ENCODE measurements at regions not wholly inside any gene's neighbourhood (a gene's known extent, or its start where the extent isn't known, plus 50 kb on each side); places are given as distances from the start of the nearest gene placed in this dataset.

GRCh38 chr9:87127978-87128614 is 180.8 kb upstream of the GAS1 start:
- H2AFZ ChIP-seq, result no peak overlapping the region
- no peaks in the 10 kb centered on the region for H3K9me3 ChIP-seq (ENCODE audit: control insufficient read depth, low read length)
- no peak overlapping the region for H3K4me3 ChIP-seq (ENCODE audit: low read depth, low read length)
- no peaks in the 10 kb centered on the region for H3K27me3 ChIP-seq (ENCODE audit: control insufficient read depth, insufficient read depth, low read length)
- no peak overlapping the region for H3K9ac ChIP-seq
- TF ChIP-seq, protein P1, sequence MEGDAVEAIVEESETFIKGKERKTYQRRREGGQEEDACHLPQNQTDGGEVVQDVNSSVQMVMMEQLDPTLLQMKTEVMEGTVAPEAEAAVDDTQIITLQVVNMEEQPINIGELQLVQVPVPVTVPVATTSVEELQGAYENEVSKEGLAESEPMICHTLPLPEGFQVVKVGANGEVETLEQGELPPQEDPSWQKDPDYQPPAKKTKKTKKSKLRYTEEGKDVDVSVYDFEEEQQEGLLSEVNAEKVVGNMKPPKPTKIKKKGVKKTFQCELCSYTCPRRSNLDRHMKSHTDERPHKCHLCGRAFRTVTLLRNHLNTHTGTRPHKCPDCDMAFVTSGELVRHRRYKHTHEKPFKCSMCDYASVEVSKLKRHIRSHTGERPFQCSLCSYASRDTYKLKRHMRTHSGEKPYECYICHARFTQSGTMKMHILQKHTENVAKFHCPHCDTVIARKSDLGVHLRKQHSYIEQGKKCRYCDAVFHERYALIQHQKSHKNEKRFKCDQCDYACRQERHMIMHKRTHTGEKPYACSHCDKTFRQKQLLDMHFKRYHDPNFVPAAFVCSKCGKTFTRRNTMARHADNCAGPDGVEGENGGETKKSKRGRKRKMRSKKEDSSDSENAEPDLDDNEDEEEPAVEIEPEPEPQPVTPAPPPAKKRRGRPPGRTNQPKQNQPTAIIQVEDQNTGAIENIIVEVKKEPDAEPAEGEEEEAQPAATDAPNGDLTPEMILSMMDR (IDR thresholded peaks at IDR 0.05), result no peak
- no peak overlapping the region for H3K4me2 ChIP-seq (ENCODE audit: low read length)
- H3K4me1 ChIP-seq, result no peaks in the 10 kb centered on the region
- no peaks in the 10 kb centered on the region for H3K36me3 ChIP-seq (ENCODE audit: control insufficient read depth, insufficient read depth, low read length)
- H3K79me2 ChIP-seq, result no peaks in the 10 kb centered on the region
- H3K27ac ChIP-seq, result no peak overlapping the region

GRCh38 chr9:87128844-87129493 is 181.7 kb upstream of the GAS1 start:
- TF ChIP-seq, protein P1 (IDR thresholded peaks at IDR 0.05), result no peak
- Histone ChIP-seq H3K36me3 (ENCODE audit: control insufficient read depth, insufficient read depth, low read length) (no peaks in the 10 kb centered on the region), H3K79me2 (no peaks in the 10 kb centered on the region), H3K4me3 (ENCODE audit: low read depth, low read length) (no peak overlapping the region), H3K27ac (no peak overlapping the region), H3K4me2 (ENCODE audit: low read length) (no peak overlapping the region), H2AFZ (no peak overlapping the region), H3K9ac (no peak overlapping the region), H3K27me3 (ENCODE audit: control insufficient read depth, insufficient read depth, low read length) (no peaks in the 10 kb centered on the region), H3K9me3 (ENCODE audit: control insufficient read depth, low read length) (no peaks in the 10 kb centered on the region), H3K4me1 (no peaks in the 10 kb centered on the region)

DNA sequence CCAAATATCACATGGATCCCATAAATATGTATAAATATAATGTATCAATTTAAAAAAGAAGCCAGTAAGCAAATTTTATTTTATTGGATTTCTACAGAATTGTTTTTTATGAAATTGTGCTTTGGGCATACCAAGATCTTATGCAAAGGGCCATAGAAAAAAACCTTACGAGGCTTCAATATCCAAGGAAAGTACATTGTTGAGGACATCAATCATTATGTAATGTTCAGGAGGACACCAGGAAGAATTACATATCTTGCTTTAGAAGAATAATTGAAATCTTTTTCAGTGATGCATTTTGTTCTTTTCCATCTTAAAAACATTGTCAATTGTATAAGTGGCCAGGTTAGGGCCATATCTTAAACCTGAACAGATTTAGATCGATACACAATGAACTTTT is 187.8 kb upstream of the GAS1 start:
- H3K9me3 ChIP-seq (ENCODE audit: control insufficient read depth, low read length), result no peaks in the 10 kb centered on the region
- no peaks in the 10 kb centered on the region for H3K79me2 ChIP-seq
- no peak overlapping the region for H3K9ac ChIP-seq
- H3K4me2 ChIP-seq (ENCODE audit: low read length), result no peak overlapping the region
- TF ChIP-seq, protein P1 (IDR thresholded peaks at IDR 0.05), result no peak
- H3K4me3 ChIP-seq (ENCODE audit: low read depth, low read length), result no peak overlapping the region
- no peaks in the 10 kb centered on the region for H3K27me3 ChIP-seq (ENCODE audit: control insufficient read depth, insufficient read depth, low read length)
- no peaks in the 10 kb centered on the region for H3K36me3 ChIP-seq (ENCODE audit: control insufficient read depth, insufficient read depth, low read length)
- no peak overlapping the region for H2AFZ ChIP-seq
- no peaks in the 10 kb centered on the region for H3K4me1 ChIP-seq
- H3K27ac ChIP-seq, result no peak overlapping the region

DNA sequence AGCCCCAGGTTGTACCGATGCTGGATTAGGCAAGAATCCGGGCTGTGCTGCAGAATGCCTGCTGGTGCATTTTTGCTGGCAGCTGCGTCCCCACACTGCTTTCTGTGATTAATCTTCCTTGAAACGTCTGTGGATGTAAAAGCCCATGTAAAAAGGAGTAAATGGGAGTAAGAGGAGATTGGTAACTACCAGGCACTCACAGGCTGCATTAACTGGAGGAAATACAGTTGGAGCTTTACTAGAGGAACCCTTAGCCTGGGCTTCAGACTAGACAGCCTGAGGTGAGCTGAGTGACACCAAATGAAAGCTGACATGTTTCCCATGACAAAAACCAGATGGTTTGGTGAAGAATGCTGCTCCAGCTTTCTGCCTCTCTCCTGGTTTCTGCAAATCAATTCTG is 190.4 kb upstream of the GAS1 start:
- Histone ChIP-seq H3K79me2 (no peaks in the 10 kb centered on the region), H2AFZ (no peak overlapping the region), H3K27ac (no peak overlapping the region), H3K4me1 (no peaks in the 10 kb centered on the region), H3K36me3 (ENCODE audit: control insufficient read depth, insufficient read depth, low read length) (no peaks in the 10 kb centered on the region), H3K9me3 (ENCODE audit: control insufficient read depth, low read length) (no peaks in the 10 kb centered on the region), H3K4me3 (ENCODE audit: low read depth, low read length) (no peak overlapping the region), H3K9ac (no peak overlapping the region), H3K4me2 (ENCODE audit: low read length) (no peak overlapping the region), H3K27me3 (ENCODE audit: control insufficient read depth, insufficient read depth, low read length) (no peaks in the 10 kb centered on the region)
- TF ChIP-seq, protein P1 (IDR thresholded peaks at IDR 0.05), result no peak
